Esophagus squamous epithelium (tissue), 5 donors: ENCODE measurements at regions not wholly inside any gene's neighbourhood (a gene's known extent, or its start where the extent isn't known, plus 50 kb on each side); places are given as distances from the start of the nearest gene placed in this dataset.

Experiments
- DNase-seq: peaks from one replicate; lab custom pipeline; 2025; lab: John Stamatoyannopoulos, UW
- H3K27ac ChIP-seq, 4 donors: fragments of 200-600 bp; sonication (generic); one replicate each; pipeline ENCODE4 v1.5.1; 2016 to 2019; ENCODE audit warnings: mild to moderate bottlenecking in 1 of 4
- H3K27me3 ChIP-seq, 4 donors: fragments of 200-600 bp; sonication (generic); 1 replicate in 3 of 4; 2 replicates in 1 of 4; pipeline versions ENCODE4 v1.5.1 to v1.6.0; 2017 to 2021; ENCODE audit warnings: antibody characterized with exemption in 1 of 4
- H3K36me3 ChIP-seq, 3 donors: fragments of 200-600 bp; sonication (generic); one replicate each; pipeline ENCODE4 v1.5.1; 2016 to 2019
- H3K4me1 ChIP-seq, 3 donors: fragments of 200-600 bp; sonication (generic); one replicate each; pipeline ENCODE4 v1.5.1; 2017 to 2019
- H3K4me3 ChIP-seq, 4 donors: fragments of 200-600 bp; sonication (generic); 1 replicate in 3 of 4; 2 replicates in 1 of 4; pipeline ENCODE4 v1.5.1; 2016 to 2019; ENCODE audit warnings: mild to moderate bottlenecking in 2 of 4, moderate library complexity in 1 of 4
- H3K9me3 ChIP-seq, 3 donors: fragments of 200-600 bp; sonication (generic); one replicate each; pipeline ENCODE4 v1.5.1; 2016 to 2019
- POLR2A ChIP-seq, 4 donors: fragments of 450-650 bp; IDR thresholded peaks; one replicate each; pipeline ENCODE4 v1.6.1; 2017; ENCODE audit warnings: antibody characterized with exemption in 4 of 4, mild to moderate bottlenecking in 4 of 4, moderate library complexity in 3 of 4
- WGBS, 2 donors: methylation state at CpG; one replicate each; pipeline ENCODE4 v1.1.5; 2018; 5-methylcytosine and 5-hydroxymethylcytosine counted together
- intact Hi-C: fragments of 100-400 bp; cut with DNase I; formaldehyde crosslinking; loops from one replicate; pipeline ENCODE4 v1.15.0; 2022
- TF ChIP-seq, protein P1 (sequence below), 6 experiments: fragments of 450-650 bp in 4 of 6; fragments of 200-600 bp in 2 of 6; sonication (generic) in 2 of 6; IDR thresholded peaks; one replicate each; pipeline ENCODE4 v1.5.1; 2016 to 2019; ENCODE audit warnings: antibody characterized with exemption in 6 of 6, mild to moderate bottlenecking in 4 of 6, moderate library complexity in 4 of 6
- donor health status: DM: yes; HTN: yes; CAD: no.

DNA sequence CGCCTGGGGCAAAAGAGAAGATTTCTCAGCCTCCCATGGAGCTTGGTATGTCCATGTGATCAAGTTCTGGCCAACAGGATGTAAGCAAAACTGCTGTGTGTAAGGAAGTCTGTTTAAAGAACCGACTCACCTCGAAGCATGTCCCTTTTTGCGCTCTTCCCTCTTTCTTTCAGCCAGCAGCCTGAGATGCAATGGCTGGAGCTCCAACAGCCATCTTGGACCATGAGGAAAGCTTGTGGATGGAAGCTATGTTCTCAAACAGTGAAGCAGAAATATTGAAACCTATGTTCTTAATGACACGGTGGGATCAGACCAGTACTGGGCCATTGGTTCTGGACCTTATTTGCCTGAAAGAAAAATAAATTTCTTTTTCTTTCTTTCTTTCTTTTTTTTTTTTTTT, 82.3 kb upstream of the SLC24A4 start:
- no peak overlapping the region for H3K27ac ChIP-seq
- WGBS, 2 donors = 82 to 85% methylated on average over 5 of the region's 5 CpGs
- H3K27me3 ChIP-seq = peaks cover 0 to 2% (median 0%) of the 10 kb centered on the region in 4 donors
- intact Hi-C loops = no loop called here
- TF ChIP-seq POLR2A (IDR thresholded peaks at IDR 0.05) = no peak
- TF ChIP-seq, protein P1, sequence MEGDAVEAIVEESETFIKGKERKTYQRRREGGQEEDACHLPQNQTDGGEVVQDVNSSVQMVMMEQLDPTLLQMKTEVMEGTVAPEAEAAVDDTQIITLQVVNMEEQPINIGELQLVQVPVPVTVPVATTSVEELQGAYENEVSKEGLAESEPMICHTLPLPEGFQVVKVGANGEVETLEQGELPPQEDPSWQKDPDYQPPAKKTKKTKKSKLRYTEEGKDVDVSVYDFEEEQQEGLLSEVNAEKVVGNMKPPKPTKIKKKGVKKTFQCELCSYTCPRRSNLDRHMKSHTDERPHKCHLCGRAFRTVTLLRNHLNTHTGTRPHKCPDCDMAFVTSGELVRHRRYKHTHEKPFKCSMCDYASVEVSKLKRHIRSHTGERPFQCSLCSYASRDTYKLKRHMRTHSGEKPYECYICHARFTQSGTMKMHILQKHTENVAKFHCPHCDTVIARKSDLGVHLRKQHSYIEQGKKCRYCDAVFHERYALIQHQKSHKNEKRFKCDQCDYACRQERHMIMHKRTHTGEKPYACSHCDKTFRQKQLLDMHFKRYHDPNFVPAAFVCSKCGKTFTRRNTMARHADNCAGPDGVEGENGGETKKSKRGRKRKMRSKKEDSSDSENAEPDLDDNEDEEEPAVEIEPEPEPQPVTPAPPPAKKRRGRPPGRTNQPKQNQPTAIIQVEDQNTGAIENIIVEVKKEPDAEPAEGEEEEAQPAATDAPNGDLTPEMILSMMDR (IDR thresholded peaks at IDR 0.05) = no peak
- peaks cover 0 to 20% (median 10%) of the 10 kb centered on the region in 3 donors for H3K9me3 ChIP-seq
- DNase-seq = no peak
- no peaks in the 10 kb centered on the region for H3K4me1 ChIP-seq
- H3K36me3 ChIP-seq = no peaks in the 10 kb centered on the region
- H3K4me3 ChIP-seq = no peak overlapping the region

DNA sequence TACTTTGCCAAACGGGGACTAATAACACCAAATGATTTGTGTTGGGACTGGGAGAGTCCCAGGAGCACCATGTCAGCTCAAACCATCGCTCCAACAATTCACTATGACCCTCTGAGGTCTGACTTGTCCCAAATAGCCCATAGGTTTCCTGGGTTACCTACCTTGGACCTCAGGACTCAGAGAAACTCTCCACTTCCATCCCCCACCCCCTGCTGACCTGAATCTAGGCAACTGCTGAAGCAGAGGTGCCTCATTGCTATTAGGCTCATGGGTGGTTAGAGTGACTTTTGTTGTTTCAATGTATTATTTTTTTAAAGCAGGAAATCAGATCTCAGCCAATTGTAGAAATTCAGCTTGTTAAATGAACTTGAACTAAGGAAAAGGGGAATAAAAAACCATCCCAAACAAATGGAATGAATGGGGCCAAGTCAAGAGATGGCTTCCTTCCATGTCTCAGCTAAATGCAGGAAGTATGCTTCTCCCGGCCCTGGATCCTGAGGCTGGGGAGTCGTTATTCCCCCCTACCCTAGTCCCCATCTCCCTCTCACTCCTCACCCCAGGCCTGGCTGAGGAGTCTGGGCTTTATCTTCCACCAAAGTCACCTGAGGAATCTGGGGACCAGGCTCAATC, 80.9 kb upstream of the SLC24A4 start:
- H3K27me3 ChIP-seq = peaks cover 0 to under 1% (median 0%) of the 10 kb centered on the region in 4 donors
- 52 to 56% methylated on average over 3 to 4 of the region's 4 CpGs for WGBS, 2 donors
- no peak for DNase-seq
- H3K36me3 ChIP-seq = no peaks in the 10 kb centered on the region
- no peak for TF ChIP-seq POLR2A (IDR thresholded peaks at IDR 0.05)
- TF ChIP-seq, protein P1 (IDR thresholded peaks at IDR 0.05) = no peak
- H3K4me3 ChIP-seq = no peak overlapping the region
- no peaks in the 10 kb centered on the region for H3K4me1 ChIP-seq
- H3K9me3 ChIP-seq = peaks cover 0 to 23% (median 10%) of the 10 kb centered on the region in 3 donors
- intact Hi-C loops = no loop called here
- H3K27ac ChIP-seq = no peak overlapping the region

DNA sequence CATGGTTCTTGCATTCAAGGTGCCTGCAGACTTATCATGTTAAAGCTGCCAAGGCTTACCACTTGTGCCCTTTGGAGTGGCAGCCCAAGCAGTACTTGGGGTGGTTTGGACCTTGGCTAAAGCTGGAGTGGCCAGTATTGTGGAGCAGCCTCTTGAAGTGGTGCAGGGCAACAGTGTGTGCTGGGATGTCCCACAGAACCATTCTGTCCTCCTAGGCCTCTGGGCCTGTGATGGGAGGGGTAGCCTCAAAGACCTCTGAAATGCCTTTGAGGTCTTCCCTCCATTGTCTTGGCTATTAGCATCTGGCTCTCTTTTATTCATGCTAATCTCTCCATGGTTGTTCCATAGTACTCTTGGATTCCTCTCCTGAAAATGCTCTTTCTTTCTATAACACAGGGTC, 78.2 kb upstream of the SLC24A4 start:
- Histone ChIP-seq H3K27ac (no peak overlapping the region), H3K9me3 (peaks cover 0 to 23% (median 10%) of the 10 kb centered on the region in 3 donors), H3K27me3 (peaks cover 0 to 13% (median 0%) of the 10 kb centered on the region in 4 donors), H3K4me1 (no peaks in the 10 kb centered on the region), H3K4me3 (no peak overlapping the region), H3K36me3 (no peaks in the 10 kb centered on the region)
- DNase-seq = no peak
- TF ChIP-seq, protein P1 (IDR thresholded peaks at IDR 0.05) = no peak
- TF ChIP-seq POLR2A (IDR thresholded peaks at IDR 0.05) = no peak
- intact Hi-C loops = no loop called here

DNA sequence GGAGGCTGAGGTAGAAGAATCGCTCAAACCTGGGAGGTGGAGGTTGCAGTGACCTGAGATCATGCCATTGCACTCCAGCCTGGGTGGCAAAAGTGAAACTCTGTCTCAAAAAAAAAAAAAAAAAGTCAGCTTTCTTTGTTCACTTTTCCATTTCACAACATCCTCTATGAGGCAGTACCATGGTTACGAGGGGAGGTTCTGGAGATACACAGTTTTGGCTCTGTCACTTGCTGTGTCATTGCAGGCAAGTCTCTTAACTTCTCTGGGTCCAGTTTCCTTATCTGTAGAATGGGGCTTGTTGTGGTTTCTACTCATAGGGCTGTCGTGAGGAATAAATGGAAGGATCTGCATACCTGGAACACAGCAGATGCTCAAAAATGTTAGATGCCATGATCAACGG, 75.6 kb upstream of the SLC24A4 start:
- intact Hi-C loops = no loop called here

DNA sequence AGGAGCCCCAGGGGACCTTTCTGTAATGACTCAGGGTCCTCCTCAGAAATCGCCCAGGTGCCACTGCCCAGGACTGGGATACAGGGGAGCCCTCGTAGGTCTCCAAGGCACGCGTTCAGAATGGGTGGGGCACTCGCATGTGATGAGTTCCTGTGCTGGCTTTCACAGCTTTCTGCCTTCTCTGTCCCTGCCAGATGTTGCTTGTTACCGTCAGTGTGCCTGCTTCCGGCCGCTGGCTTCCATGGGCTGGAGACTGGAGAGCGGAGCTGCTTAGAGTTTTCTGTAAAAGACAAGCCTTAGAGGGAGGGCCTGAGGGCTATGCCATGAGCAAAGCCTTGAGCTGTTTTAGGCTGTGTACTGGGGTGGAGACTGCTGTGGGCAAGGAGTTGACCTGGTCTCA, 75.0 kb upstream of the SLC24A4 start:
- DNase-seq = no peak
- TF ChIP-seq, protein P1 (IDR thresholded peaks at IDR 0.05) = no peak
- TF ChIP-seq POLR2A (IDR thresholded peaks at IDR 0.05) = no peak
- Histone ChIP-seq H3K9me3 (peaks cover 0 to 23% (median 10%) of the 10 kb centered on the region in 3 donors), H3K27me3 (peaks cover 0 to 22% (median 0%) of the 10 kb centered on the region in 4 donors), H3K36me3 (no peaks in the 10 kb centered on the region), H3K4me1 (no peaks in the 10 kb centered on the region), H3K27ac (no peak overlapping the region), H3K4me3 (no peak overlapping the region)
- intact Hi-C loops = no loop called here
- 67 to 83% methylated on average over 1 to 2 of the region's 9 CpGs for WGBS, 2 donors

More for the DNA sequence above, 75.6 kb upstream of the SLC24A4 start:
- Histone ChIP-seq H3K4me3 (no peak overlapping the region), H3K4me1 (no peaks in the 10 kb centered on the region), H3K9me3 (peaks cover 0 to 23% (median 10%) of the 10 kb centered on the region in 3 donors), H3K36me3 (no peaks in the 10 kb centered on the region), H3K27ac (no peak overlapping the region), H3K27me3 (peaks cover 0 to 17% (median 0%) of the 10 kb centered on the region in 4 donors)
- DNase-seq = no peak
- 49 to 79% methylated on average over 4 of the region's 4 CpGs for WGBS, 2 donors
- TF ChIP-seq POLR2A (IDR thresholded peaks at IDR 0.05) = no peak
- TF ChIP-seq, protein P1 (IDR thresholded peaks at IDR 0.05) = no peak
